GM21367 (cell line): ENCODE measurements at regions not wholly inside any gene's neighbourhood (a gene's known extent, or its start where the extent isn't known, plus 50 kb on each side); places are given as distances from the start of the nearest gene placed in this dataset.

Experiments
- ATAC-seq: cut with Tn5 transposase; IDR thresholded peaks from one replicate; pipeline ENCODE4 v1.9.1; 2021; ENCODE audit not compliant: unreplicated experiment

GRCh38 chr9:7899753-7900152 lies 100.2 kb upstream of the DMAC1 start:
- no peak for ATAC-seq

GRCh38 chr9:7894231-7894630 lies 94.7 kb upstream of the DMAC1 start:
- no peak for ATAC-seq

GRCh38 chr9:7892975-7893374 lies 93.4 kb upstream of the DMAC1 start:
- no peak for ATAC-seq

DNA sequence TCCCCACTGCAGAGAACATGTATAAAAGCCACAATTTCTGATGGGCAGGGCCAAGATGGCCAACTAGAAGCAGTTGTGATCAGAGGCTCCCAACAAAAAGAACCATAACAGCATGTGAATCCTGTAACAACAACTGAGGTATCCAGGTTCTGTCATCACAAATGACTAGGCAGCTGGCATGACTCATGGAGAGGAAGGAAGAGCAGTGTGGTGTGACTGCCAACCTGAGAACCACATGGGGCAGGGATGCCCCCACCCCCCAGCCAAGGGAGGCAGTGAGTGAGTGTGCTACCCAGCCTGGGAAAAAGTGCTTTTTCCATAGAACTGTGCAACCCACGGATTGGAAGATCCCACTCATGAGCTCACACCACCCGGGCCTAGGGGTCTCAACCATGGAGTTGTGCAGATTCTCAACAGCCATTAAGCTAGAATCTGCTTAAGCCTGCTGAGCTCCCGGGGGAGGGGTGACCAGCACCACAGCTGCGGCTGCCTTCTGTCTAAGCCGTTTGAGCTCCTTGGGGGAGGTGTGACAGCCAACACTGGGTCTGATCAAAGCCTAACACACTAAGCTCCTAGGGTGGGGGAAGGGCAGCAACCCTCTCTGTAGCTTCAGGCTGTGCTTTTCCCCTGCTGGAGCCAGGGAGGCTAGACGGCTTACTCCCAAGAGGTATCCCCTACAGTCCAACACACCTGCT lies 80.1 kb upstream of the DMAC1 start:
- ATAC-seq = no peak

DNA sequence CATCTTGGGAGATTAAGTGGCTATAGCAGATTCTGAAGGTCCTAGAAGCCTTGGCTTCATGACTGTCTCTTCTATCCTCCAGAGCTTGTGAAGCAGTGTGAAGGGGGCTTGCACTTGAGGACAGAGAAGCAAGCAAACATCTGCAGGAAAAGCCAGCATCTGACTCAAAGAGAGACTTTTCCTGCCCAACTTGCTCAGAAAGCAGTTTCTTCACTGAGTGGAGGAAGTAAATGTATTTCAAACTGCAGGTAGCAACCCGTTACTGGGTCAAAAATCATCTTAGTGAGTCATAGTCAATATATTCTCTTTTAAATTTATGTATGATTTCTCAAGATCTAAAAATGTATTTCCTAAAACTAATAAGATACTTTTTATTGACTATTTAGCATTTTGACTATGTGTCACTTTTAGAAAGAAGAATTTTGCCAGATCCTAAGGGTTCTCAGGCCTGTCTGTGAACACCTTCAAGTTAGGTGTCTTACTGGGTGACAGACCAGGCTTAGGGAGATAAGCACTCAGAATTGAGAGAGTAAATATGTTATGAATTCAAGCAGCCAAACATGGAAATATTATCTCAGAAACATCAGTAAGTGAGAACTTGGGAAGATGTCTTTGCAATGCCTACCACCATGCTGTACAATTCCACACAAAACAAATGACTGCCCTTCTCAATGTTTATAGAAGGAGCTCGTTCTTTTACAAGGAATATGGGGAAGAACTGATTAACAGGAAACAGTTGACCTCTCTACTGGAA lies 72.6 kb upstream of the DMAC1 start:
- no peak for ATAC-seq

DNA sequence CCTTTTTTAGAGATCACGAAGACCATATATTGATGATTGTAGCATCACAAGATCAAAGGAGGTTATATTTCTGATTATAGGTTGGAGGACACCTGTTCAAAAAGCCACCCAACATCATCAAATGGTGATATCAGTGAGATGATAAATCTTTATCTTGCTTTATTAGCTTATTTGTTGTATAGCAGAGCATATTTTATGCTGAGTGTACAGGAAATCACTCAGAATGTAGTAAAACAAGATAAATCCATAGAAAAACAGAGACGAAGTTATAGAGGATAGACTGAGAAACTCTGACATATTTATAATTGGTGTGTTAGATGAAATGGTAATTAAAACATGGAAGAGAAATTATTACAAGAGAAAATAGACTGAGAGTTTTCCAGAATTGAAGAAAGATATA lies 69.8 kb upstream of the DMAC1 start:
- ATAC-seq = no peak

- no peak for ATAC-seq
Observed at GRCh38 chr9:7862170-7862569, 62.6 kb upstream of the DMAC1 start.

DNA sequence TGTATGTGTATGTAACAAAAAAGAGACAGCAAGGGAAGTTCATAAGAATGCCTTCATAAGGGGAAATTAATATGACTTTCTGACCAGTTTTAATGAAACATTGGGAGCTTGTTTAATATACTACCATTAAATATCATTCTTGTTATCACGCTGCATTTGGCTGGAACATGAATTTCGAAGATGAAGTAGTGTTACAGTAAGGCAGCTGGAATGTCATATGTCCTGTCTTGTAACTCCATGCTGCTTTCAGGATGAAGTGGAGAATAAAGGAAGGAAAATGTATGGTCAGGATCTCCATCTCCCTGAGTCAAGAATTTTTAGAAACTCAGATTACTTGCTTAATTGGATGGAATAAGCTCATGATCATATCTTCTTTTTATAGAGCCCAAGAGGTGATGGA lies 61.5 kb upstream of the DMAC1 start:
- no peak for ATAC-seq

DNA sequence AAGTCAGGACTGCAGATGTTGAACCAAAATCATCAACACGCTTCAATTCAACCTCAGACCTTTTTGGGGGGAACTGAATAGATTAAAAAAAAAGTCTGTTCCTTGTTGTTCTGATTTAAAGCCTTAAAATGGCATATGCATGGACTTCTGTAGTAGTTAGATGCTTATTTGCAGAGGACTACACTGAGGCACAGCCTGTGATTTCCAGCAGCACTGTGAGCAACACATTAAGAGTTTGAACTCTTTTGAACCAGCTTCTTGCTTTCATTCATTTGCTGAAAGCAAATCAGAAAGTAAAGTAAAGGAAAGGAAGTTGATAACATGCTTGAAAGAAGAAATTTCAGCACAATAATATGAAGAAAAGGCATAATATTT lies 60.7 kb upstream of the DMAC1 start:
- no peak for ATAC-seq

GRCh38 chr9:7859701-7860334 lies 60.2 kb upstream of the DMAC1 start:
- no peak for ATAC-seq

DNA sequence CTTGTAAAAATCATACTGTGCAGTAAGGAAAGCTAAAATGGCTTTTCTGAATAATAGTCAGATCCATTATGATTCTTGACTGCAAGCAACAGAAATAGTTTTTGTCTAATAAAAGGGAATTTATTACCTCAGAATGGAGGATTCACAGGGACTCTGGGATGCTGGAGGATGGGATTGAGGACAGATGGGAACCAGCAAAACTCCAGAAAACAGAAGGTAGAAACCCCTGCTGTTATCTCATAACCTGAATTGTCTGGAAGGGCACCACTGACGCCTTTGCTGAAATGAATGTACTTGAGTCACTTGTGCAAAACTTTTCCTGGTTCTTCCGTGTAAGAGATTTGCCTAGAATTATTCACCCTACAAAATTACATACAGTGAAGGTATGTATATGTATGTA lies 58.6 kb upstream of the DMAC1 start:
- no peak for ATAC-seq

DNA sequence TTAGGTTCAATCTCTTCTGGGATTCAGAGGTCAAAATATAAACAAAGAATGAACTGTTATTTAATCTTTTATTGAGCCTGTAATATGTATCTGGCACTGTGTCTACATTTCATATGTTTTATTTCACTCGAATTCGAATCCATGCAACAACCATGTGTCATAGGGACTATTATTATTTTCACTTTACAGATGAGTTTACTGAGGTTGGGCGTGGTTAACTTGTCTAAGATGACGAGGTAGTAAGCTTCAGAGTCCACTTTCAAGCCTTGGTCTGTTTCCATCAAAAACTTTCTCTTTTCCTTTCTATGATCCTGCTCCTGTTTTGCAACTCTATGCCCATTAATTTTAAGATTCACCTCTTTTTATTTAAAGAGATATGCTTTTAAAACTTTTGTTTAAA lies 55.2 kb upstream of the DMAC1 start:
- ATAC-seq = no peak
